Sigmoid colon (tissue), 6 donors: ENCODE measurements at regions not wholly inside any gene's neighbourhood (a gene's known extent, or its start where the extent isn't known, plus 50 kb on each side); places are given as distances from the start of the nearest gene placed in this dataset.

Source experiments
- DNase-seq: peaks from one replicate; pipeline ENCODE4 v3.0.0-alpha.2; 2019
- H3K27ac ChIP-seq, 4 donors: fragments of 200-600 bp; sonication (generic); one replicate each; pipeline ENCODE4 v1.5.1; 2016 to 2019; ENCODE audit warnings: mild to moderate bottlenecking in 1 of 4
- H3K27me3 ChIP-seq, 3 donors: fragments of 200-600 bp; sonication (generic); one replicate each; pipeline ENCODE4 v1.5.1; 2019; ENCODE audit warnings: mild to moderate bottlenecking in 1 of 3
- H3K36me3 ChIP-seq, 4 donors: fragments of 200-600 bp; sonication (generic); one replicate each; pipeline ENCODE4 v1.5.1; 2016 to 2019
- H3K4me1 ChIP-seq, 4 donors: fragments of 200-600 bp; sonication (generic); one replicate each; pipeline ENCODE4 v1.5.1; 2017 to 2019
- H3K4me3 ChIP-seq, 4 donors: fragments of 200-600 bp; sonication (generic); one replicate each; pipeline ENCODE4 v1.5.1; 2017 to 2019; ENCODE audit warnings: mild to moderate bottlenecking in 2 of 4, moderate library complexity in 1 of 4
- H3K9me3 ChIP-seq, 4 donors: fragments of 200-600 bp in 3 of 4; sonication (generic) in 3 of 4; one replicate each; pipeline versions ENCODE4 v1.5.1 to v1.6.1; 2013 to 2019
- CTCF ChIP-seq, 4 experiments: fragments of 450-650 bp in 3 of 4; fragments of 200-600 bp in 1 of 4; IDR thresholded peaks; one replicate each; pipeline ENCODE4 v1.5.1; 2016 to 2019; ENCODE audit warnings: antibody characterized with exemption in 4 of 4, mild to moderate bottlenecking in 3 of 4, moderate library complexity in 2 of 4
- EP300 ChIP-seq, 4 donors: sonication (generic); formaldehyde crosslinking; IDR thresholded peaks; one replicate each; pipeline ENCODE4 v1.6.1; 2017; ENCODE audit warnings: antibody characterized with exemption in 4 of 4
- POLR2A ChIP-seq, 2 donors: fragments of 450-650 bp; IDR thresholded peaks; one replicate each; pipeline ENCODE4 v1.6.1; 2016; ENCODE audit warnings: antibody characterized with exemption in 2 of 2, mild to moderate bottlenecking in 2 of 2, moderate library complexity in 2 of 2
- POLR2AphosphoS5 ChIP-seq, 4 donors: sonication (generic); formaldehyde crosslinking; IDR thresholded peaks; one replicate each; pipeline ENCODE4 v1.6.1; 2017; ENCODE audit warnings: antibody characterized with exemption in 4 of 4
- WGBS, 2 donors: extraction: QIAGEN DNeasy Blood & Tissue Kit; methylation state at CpG; one replicate each; pipeline ENCODE4 v1.1.7; 2013; 5-methylcytosine and 5-hydroxymethylcytosine counted together
- intact Hi-C: fragments of 100-400 bp; cut with DNase I; formaldehyde crosslinking; loops from one replicate; pipeline ENCODE4 v1.15.1; 2023
- donor health status: healthy with polysubstance abuse.
- donor health status: healthy.

- peaks cover 0 to 20% (median 16%) of the 10 kb centered on the region in 4 donors for H3K4me1 ChIP-seq
- intact Hi-C loops: loop anchor here (10.0 kb wide), 1 partner anchor 521 kb away; no protein-coding TSS in a partner anchor
- no peak for DNase-seq
- no peak overlapping the region for H3K27ac ChIP-seq
- no peaks in the 10 kb centered on the region for H3K36me3 ChIP-seq
- TF ChIP-seq EP300 (IDR thresholded peaks at IDR 0.05) (no peak), POLR2A (IDR thresholded peaks at IDR 0.05) (no peak), CTCF (IDR thresholded peaks at IDR 0.05) (no peak), POLR2AphosphoS5 (IDR thresholded peaks at IDR 0.05) (no peak)
- peaks cover 0 to 22% (median 17%) of the 10 kb centered on the region in 3 donors for H3K27me3 ChIP-seq
- no peak overlapping the region for H3K4me3 ChIP-seq
- WGBS, 2 donors: 96 to 99% methylated on average over 3 of the region's 3 CpGs
- H3K9me3 ChIP-seq: peaks cover 0 to 5% (median under 1%) of the 10 kb centered on the region in 4 donors
These were observed 66.3 kb upstream of the AKAP13 start for GRCh38 chr15:85314146-85314545.

GRCh38 chr15:85314633-85315032 is 65.8 kb upstream of the AKAP13 start:
- Histone ChIP-seq H3K4me3 (no peak overlapping the region), H3K27me3 (peaks cover 0 to 22% (median 12%) of the 10 kb centered on the region in 3 donors), H3K27ac (no peak overlapping the region), H3K36me3 (no peaks in the 10 kb centered on the region), H3K4me1 (peaks cover 0 to 20% (median 16%) of the 10 kb centered on the region in 4 donors), H3K9me3 (peaks cover 0 to 5% (median under 1%) of the 10 kb centered on the region in 4 donors)
- intact Hi-C loops: loop anchor here (10.0 kb wide), 1 partner anchor 520 kb away; no protein-coding TSS in a partner anchor
- no peak for DNase-seq
- WGBS, 2 donors: 85 to 98% methylated on average over 4 of the region's 4 CpGs
- no peak for TF ChIP-seq EP300 (IDR thresholded peaks at IDR 0.05)
- TF ChIP-seq POLR2A (IDR thresholded peaks at IDR 0.05): no peak
- no peak for TF ChIP-seq POLR2AphosphoS5 (IDR thresholded peaks at IDR 0.05)
- no peak for TF ChIP-seq CTCF (IDR thresholded peaks at IDR 0.05)

- DNase-seq: no peak
- peak overlapping the region in 3 of 4 donors; percentile 31 to 77 (median 61) for H3K27ac ChIP-seq
- peaks cover 0 to 4% (median under 1%) of the 10 kb centered on the region in 4 donors for H3K9me3 ChIP-seq
- no peak overlapping the region for H3K4me3 ChIP-seq
- 14 to 28% methylated on average over 8 of the region's 8 CpGs for whole genome bisulfite sequencing, 2 donors
- TF ChIP-seq POLR2AphosphoS5 (IDR thresholded peaks at IDR 0.05): peak; percentile 20 to 62 (median 51)
- no peak for TF ChIP-seq POLR2A (IDR thresholded peaks at IDR 0.05)
- peaks cover 0 to 22% (median 10%) of the 10 kb centered on the region in 3 donors for H3K27me3 ChIP-seq
- no peaks in the 10 kb centered on the region for H3K36me3 ChIP-seq
- peaks cover 0 to 20% (median 16%) of the 10 kb centered on the region in 4 donors for H3K4me1 ChIP-seq
- intact Hi-C loops: loop anchor here (10.0 kb wide), 1 partner anchor 518 kb away; no protein-coding TSS in a partner anchor
These were observed 64.0 kb upstream of the AKAP13 start for GRCh38 chr15:85316244-85316934.

- peaks cover 0 to 15% (median 0%) of the 10 kb centered on the region in 3 donors for H3K27me3 ChIP-seq
- 5 to 26% methylated on average over 2 of the region's 2 CpGs for WGBS, 2 donors
- DNase-seq: no peak
- no peaks in the 10 kb centered on the region for H3K9me3 ChIP-seq
- H3K27ac ChIP-seq: no peak overlapping the region
- peaks cover 0 to 20% (median 16%) of the 10 kb centered on the region in 4 donors for H3K4me1 ChIP-seq
- intact Hi-C loops: loop anchor here (10.0 kb wide), 1 partner anchor 517 kb away; no protein-coding TSS in a partner anchor
- no peak overlapping the region for H3K4me3 ChIP-seq
- TF ChIP-seq EP300 (IDR thresholded peaks at IDR 0.05) (no peak), POLR2AphosphoS5 (IDR thresholded peaks at IDR 0.05) (no peak), POLR2A (IDR thresholded peaks at IDR 0.05) (no peak), CTCF (IDR thresholded peaks at IDR 0.05) (no peak)
- H3K36me3 ChIP-seq: no peaks in the 10 kb centered on the region
These were observed 62.2 kb upstream of the AKAP13 start for GRCh38 chr15:85318048-85318731.

- intact Hi-C loops: loop anchor here (10.0 kb wide), 1 partner anchor 516 kb away; no protein-coding TSS in a partner anchor
- Histone ChIP-seq H3K4me1 (peaks cover 0 to 20% (median 16%) of the 10 kb centered on the region in 4 donors), H3K27ac (no peak overlapping the region), H3K36me3 (no peaks in the 10 kb centered on the region), H3K4me3 (no peak overlapping the region), H3K27me3 (peaks cover 0 to 15% (median 0%) of the 10 kb centered on the region in 3 donors), H3K9me3 (no peaks in the 10 kb centered on the region)
- TF ChIP-seq EP300 (IDR thresholded peaks at IDR 0.05) (no peak), CTCF (IDR thresholded peaks at IDR 0.05) (no peak), POLR2AphosphoS5 (IDR thresholded peaks at IDR 0.05) (no peak), POLR2A (IDR thresholded peaks at IDR 0.05) (no peak)
- DNase-seq: no peak
- WGBS, 2 donors: 43 to 62% methylated on average over 2 of the region's 2 CpGs
These were observed 61.7 kb upstream of the AKAP13 start for GRCh38 chr15:85318732-85319076.
